Stimulated activated CD8-positive, alpha-beta memory T cell treated with anti-CD3 and anti-CD28 coated beads, Interleukin-4, amount 100 ng/mL, for 48 hours (primary cell): ENCODE measurements at regions not wholly inside any gene's neighbourhood (a gene's known extent, or its start where the extent isn't known, plus 50 kb on each side); places are given as distances from the start of the nearest gene placed in this dataset.
"Not testable (repeated sequence)": the region's sequence is repeated elsewhere in the genome, so short reads cannot be mapped to it uniquely, and the experiment has no call there.

Experiments used
- DNase-seq: peaks from one replicate; pipeline ENCODE4 v3.0.0-alpha.2; 2020

- not testable (repeated sequence) for DNase-seq
Measured at GRCh38 chr12:46617737-46618136, 208.1 kb downstream of the SLC38A4 start.

GRCh38 chr12:46617167-46617566 is 208.6 kb downstream of the SLC38A4 start:
- no peak for DNase-seq

GRCh38 chr12:46610754-46611153 is 215.0 kb downstream of the SLC38A4 start:
- no peak for DNase-seq

- DNase-seq: no peak
Measured at GRCh38 chr12:46609674-46610073, 216.1 kb downstream of the SLC38A4 start.

- no peak for DNase-seq
Measured at GRCh38 chr12:46609273-46609623, 216.5 kb downstream of the SLC38A4 start.

GRCh38 chr12:46608431-46609272 is 217.1 kb downstream of the SLC38A4 start:
- no peak for DNase-seq

- no peak for DNase-seq
Measured at GRCh38 chr12:46604684-46605083, 221.1 kb downstream of the SLC38A4 start.

- DNase-seq: no peak
Measured at GRCh38 chr12:46603776-46604456, 221.9 kb downstream of the SLC38A4 start.

GRCh38 chr12:46602474-46602873 is 223.3 kb downstream of the SLC38A4 start:
- no peak for DNase-seq

- no peak for DNase-seq
Measured at GRCh38 chr12:46590991-46591703, 218.6 kb upstream of the SLC38A2 start.

GRCh38 chr12:46585854-46586621 is 213.5 kb upstream of the SLC38A2 start:
- DNase-seq: peak; percentile 32

- DNase-seq: not testable (repeated sequence)
Measured at GRCh38 chr12:46584098-46584497, 211.5 kb upstream of the SLC38A2 start.

GRCh38 chr12:46581990-46582389 is 209.4 kb upstream of the SLC38A2 start:
- DNase-seq: not testable (repeated sequence)

GRCh38 chr12:46580445-46580844 is 207.9 kb upstream of the SLC38A2 start:
- no peak for DNase-seq

- no peak for DNase-seq
Measured at GRCh38 chr12:46579474-46579873, 206.9 kb upstream of the SLC38A2 start.

GRCh38 chr12:46578190-46578982 is 205.8 kb upstream of the SLC38A2 start:
- no peak for DNase-seq

- no peak for DNase-seq
Measured at GRCh38 chr12:46577063-46577776, 204.6 kb upstream of the SLC38A2 start.

GRCh38 chr12:46574847-46575246 is 202.3 kb upstream of the SLC38A2 start:
- no peak for DNase-seq

- DNase-seq: no peak
Measured at GRCh38 chr12:46573347-46573658, 200.7 kb upstream of the SLC38A2 start.

GRCh38 chr12:46572644-46573346 is 200.2 kb upstream of the SLC38A2 start:
- DNase-seq: no peak

GRCh38 chr12:46571608-46572007 is 199.0 kb upstream of the SLC38A2 start:
- DNase-seq: no peak
